Erythroblast (primary cell): ENCODE measurements at regions not wholly inside any gene's neighbourhood (a gene's known extent, or its start where the extent isn't known, plus 50 kb on each side); places are given as distances from the start of the nearest gene placed in this dataset.

Source experiments
- GATA1 ChIP-seq: IDR thresholded peaks from 2 replicates; pipeline ENCODE4 v1.6.1; 2011; ENCODE audit warnings: low read depth, mild to moderate bottlenecking, control low read depth, low read length, moderate library complexity
- POLR2A ChIP-seq: IDR thresholded peaks from 2 replicates; pipeline ENCODE4 v1.6.1; 2011; ENCODE audit warnings: mild to moderate bottlenecking, low read length

DNA sequence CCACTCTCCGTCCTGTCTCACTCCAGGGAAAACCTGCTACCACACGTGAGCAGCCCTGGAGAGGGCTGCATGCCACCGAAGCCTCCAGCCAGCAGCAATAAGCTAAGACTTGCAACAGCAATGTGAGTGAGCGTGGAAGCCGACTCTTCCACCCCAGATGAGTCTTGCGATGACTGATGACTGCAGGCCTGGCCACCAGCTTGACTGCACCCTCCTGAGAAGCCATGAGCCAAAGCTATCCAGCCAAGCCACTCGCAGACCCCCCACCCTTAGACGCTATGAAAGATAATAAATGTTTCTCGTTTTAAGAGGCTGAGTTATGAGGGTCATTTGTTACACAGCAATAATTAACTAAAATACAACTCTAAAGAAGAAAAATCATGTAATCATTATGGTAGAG is 118.6 kb upstream of the GALNT2 start:
- TF ChIP-seq POLR2A: no peak
- TF ChIP-seq GATA1: no peak
